ENCODE measurements at regions not wholly inside any gene's neighbourhood (a gene's known extent, or its start where the extent isn't known, plus 50 kb on each side); places are given as distances from the start of the nearest gene placed in this dataset.

DNA sequence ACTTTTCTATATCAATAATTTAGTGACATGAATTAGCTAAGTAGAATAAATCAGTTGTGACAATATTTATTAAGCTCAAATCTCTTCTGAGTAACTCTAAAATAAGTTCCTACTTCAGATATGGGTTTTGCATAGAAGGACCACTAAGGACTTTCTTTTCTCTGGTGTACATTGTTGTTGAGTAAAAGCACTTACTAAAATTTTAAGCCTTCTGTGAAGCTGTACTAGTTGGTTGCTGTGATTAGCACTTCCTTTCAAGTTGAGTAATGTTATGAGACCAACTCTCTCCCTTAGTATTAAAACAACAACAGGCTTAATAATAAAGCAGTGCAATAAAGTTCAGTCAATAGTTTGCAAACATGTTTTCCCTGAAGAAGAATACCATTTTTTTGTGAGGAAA, 667.4 kb upstream of the NDST4 start:
- Mint-ChIP-seq H3K27ac (no peak overlapping the region), H3K36me3 (ENCODE audit: low read depth) (no peaks in the 10 kb centered on the region), H3K4me1 (peaks cover 3% of the 10 kb centered on the region), H3K4me3 (no peak overlapping the region), H3K9me3 (no peaks in the 10 kb centered on the region), H3K27me3 (ENCODE audit: insufficient read depth) (no peaks in the 10 kb centered on the region)
- H3K27ac ChIP-seq (ENCODE audit: low read depth, low read length): no peak overlapping the region
- no peak for DNase-seq
- H3K27me3 ChIP-seq (ENCODE audit: control insufficient read depth, insufficient read depth, low read length, poor library complexity, severe bottlenecking): no peaks in the 10 kb centered on the region
- H3K9me3 ChIP-seq (ENCODE audit: control insufficient read depth, low read length): no peaks in the 10 kb centered on the region
- H3K4me3 ChIP-seq (ENCODE audit: low read length): no peak overlapping the region
- H3K36me3 ChIP-seq (ENCODE audit: control insufficient read depth, insufficient read depth, low read length): no peaks in the 10 kb centered on the region
- no peak overlapping the region for H3K9ac ChIP-seq (ENCODE audit: extremely low read depth, low read length, poor library complexity, severe bottlenecking)
- H3K4me1 ChIP-seq (ENCODE audit: control insufficient read depth, insufficient read depth, low read length): no peaks in the 10 kb centered on the region
- no peak for TF ChIP-seq CTCF (conservative IDR thresholded peaks at IDR 0.05)

DNA sequence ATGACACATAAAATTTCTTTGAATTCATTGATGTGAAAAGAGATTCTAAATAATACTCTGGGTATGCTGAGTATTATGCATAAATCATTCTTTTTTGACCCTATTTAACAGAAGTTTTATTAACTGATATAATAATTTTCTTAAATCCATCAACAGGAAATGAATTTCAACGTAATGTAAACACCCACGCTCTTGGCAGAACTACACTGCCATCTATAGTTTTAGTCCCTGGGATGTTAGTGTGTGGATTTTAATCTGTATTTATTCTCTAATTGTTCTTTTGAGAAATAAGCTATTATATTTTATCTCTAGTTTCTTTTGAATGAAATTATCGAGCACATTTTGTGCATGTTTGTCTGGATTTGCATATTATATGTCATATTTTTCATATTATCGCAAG, 666.8 kb upstream of the NDST4 start:
- Histone ChIP-seq H3K27me3 (ENCODE audit: control insufficient read depth, insufficient read depth, low read length, poor library complexity, severe bottlenecking) (no peaks in the 10 kb centered on the region), H3K4me3 (ENCODE audit: low read length) (no peak overlapping the region), H3K9ac (ENCODE audit: extremely low read depth, low read length, poor library complexity, severe bottlenecking) (no peak overlapping the region), H3K27ac (ENCODE audit: low read depth, low read length) (no peak overlapping the region), H3K36me3 (ENCODE audit: control insufficient read depth, insufficient read depth, low read length) (no peaks in the 10 kb centered on the region), H3K4me1 (ENCODE audit: control insufficient read depth, insufficient read depth, low read length) (no peaks in the 10 kb centered on the region), H3K9me3 (ENCODE audit: control insufficient read depth, low read length) (no peaks in the 10 kb centered on the region)
- Mint-ChIP-seq H3K9me3 (no peaks in the 10 kb centered on the region), H3K4me1 (peaks cover 3% of the 10 kb centered on the region), H3K36me3 (ENCODE audit: low read depth) (no peaks in the 10 kb centered on the region), H3K27ac (no peak overlapping the region), H3K27me3 (ENCODE audit: insufficient read depth) (no peaks in the 10 kb centered on the region), H3K4me3 (no peak overlapping the region)
- TF ChIP-seq CTCF (conservative IDR thresholded peaks at IDR 0.05): no peak
- WGBS, 2 experiments (ENCODE audit: insufficient coverage in 1 of 2, insufficient read length in 1 of 2): no CpG with 5 or more reads among the region's 4 CpGs
- DNase-seq: no peak

- no peak overlapping the region for H3K4me3 Mint-ChIP-seq
- no peak overlapping the region for H3K27ac Mint-ChIP-seq
- no peaks in the 10 kb centered on the region for H3K36me3 Mint-ChIP-seq (ENCODE audit: low read depth)
- H3K4me1 Mint-ChIP-seq: no peaks in the 10 kb centered on the region
- no peaks in the 10 kb centered on the region for H3K27me3 ChIP-seq (ENCODE audit: control insufficient read depth, insufficient read depth, low read length, poor library complexity, severe bottlenecking)
- no peak for DNase-seq
- H3K4me3 ChIP-seq (ENCODE audit: low read length): no peak overlapping the region
- no peak overlapping the region for H3K9ac ChIP-seq (ENCODE audit: extremely low read depth, low read length, poor library complexity, severe bottlenecking)
- no peaks in the 10 kb centered on the region for H3K4me1 ChIP-seq (ENCODE audit: control insufficient read depth, insufficient read depth, low read length)
- no peaks in the 10 kb centered on the region for H3K36me3 ChIP-seq (ENCODE audit: control insufficient read depth, insufficient read depth, low read length)
- no peaks in the 10 kb centered on the region for H3K9me3 ChIP-seq (ENCODE audit: control insufficient read depth, low read length)
- no peak overlapping the region for H3K27ac ChIP-seq (ENCODE audit: low read depth, low read length)
- TF ChIP-seq CTCF (conservative IDR thresholded peaks at IDR 0.05): no peak
- no peaks in the 10 kb centered on the region for H3K9me3 Mint-ChIP-seq
- H3K27me3 Mint-ChIP-seq (ENCODE audit: insufficient read depth): no peaks in the 10 kb centered on the region
Measured at GRCh38 chr4:115770046-115770543, 656.7 kb upstream of the NDST4 start.

Measured in endodermal cell (in vitro differentiated cells).